ENCODE measurements at regions not wholly inside any gene's neighbourhood (a gene's known extent, or its start where the extent isn't known, plus 50 kb on each side); places are given as distances from the start of the nearest gene placed in this dataset.

DNA sequence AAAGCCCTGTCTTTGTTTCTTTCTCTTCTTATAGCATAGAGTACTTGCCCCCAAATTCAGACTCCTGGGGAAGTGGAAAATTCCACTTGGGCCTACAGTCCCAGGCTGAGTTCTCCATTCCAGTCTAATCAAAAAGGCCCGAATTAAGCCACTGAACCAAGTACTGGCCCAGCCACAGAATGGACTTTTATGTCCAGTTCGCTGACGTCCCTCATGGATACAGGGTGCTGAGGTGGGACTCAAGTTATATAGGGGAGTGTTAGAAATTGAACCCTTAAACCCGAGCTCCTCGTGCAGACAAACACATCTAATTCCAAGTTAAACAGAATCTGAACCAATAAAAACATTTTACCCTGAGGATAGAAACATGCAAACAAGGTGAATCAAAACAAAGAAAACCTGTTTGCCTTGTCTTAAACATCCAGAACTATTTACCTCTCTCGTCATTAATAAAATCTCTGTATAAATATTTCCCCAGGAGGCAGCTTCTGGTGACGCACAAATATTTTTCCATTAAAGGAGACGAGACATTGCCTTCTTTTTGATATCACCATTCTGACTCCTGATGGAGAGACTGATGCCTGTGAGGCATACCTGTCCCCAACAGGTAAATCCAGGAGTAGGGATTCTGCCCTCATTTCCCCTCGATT lies 136.8 kb upstream of the ARL4C start:
- DNase-seq (ENCODE audit: low read depth, low spot score) (no peak), FAIRE-seq (no peak)
- Histone ChIP-seq H3K9me3 (ENCODE audit: control insufficient read depth, low read depth, low read length) (no peaks in the 10 kb centered on the region), H2AFZ (ENCODE audit: control insufficient read depth, low read length) (no peak overlapping the region), H3K36me3 (ENCODE audit: control insufficient read depth in 2 of 2, extremely low read depth in 1 of 2, insufficient read depth in 2 of 2, low read length in 2 of 2) (no peaks in the 10 kb centered on the region), H3K27ac (ENCODE audit: control insufficient read depth, insufficient read depth, low read length) (no peak overlapping the region), H3K27me3 (ENCODE audit: control insufficient read depth, extremely low read depth, insufficient read depth, low read length) (no peaks in the 10 kb centered on the region), H3K4me3 (ENCODE audit: control insufficient read depth in 2 of 3, extremely low read depth in 1 of 3, insufficient read depth in 2 of 3, low read depth in 1 of 3, low read length in 3 of 3) (no peak overlapping the region), H3K4me2 (ENCODE audit: control insufficient read depth, extremely low read depth, insufficient read depth, low read depth, low read length) (no peak overlapping the region), H3K4me1 (ENCODE audit: control insufficient read depth, extremely low read depth, insufficient read depth, low read length) (no peaks in the 10 kb centered on the region), H4K20me1 (ENCODE audit: control insufficient read depth, extremely low read depth, insufficient read depth, low read length) (no peaks in the 10 kb centered on the region), H3K79me2 (ENCODE audit: control insufficient read depth, insufficient read depth, low read length) (no peaks in the 10 kb centered on the region), H3K9ac (ENCODE audit: control insufficient read depth, extremely low read depth, insufficient read depth, low read length) (no peak overlapping the region), H3K9me1 (ENCODE audit: control insufficient read depth, extremely low read depth, insufficient read depth, low read length) (no peaks in the 10 kb centered on the region)
- TF ChIP-seq, protein P1, sequence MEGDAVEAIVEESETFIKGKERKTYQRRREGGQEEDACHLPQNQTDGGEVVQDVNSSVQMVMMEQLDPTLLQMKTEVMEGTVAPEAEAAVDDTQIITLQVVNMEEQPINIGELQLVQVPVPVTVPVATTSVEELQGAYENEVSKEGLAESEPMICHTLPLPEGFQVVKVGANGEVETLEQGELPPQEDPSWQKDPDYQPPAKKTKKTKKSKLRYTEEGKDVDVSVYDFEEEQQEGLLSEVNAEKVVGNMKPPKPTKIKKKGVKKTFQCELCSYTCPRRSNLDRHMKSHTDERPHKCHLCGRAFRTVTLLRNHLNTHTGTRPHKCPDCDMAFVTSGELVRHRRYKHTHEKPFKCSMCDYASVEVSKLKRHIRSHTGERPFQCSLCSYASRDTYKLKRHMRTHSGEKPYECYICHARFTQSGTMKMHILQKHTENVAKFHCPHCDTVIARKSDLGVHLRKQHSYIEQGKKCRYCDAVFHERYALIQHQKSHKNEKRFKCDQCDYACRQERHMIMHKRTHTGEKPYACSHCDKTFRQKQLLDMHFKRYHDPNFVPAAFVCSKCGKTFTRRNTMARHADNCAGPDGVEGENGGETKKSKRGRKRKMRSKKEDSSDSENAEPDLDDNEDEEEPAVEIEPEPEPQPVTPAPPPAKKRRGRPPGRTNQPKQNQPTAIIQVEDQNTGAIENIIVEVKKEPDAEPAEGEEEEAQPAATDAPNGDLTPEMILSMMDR (optimal IDR thresholded peaks at IDR 0.05 in 1 of 3, IDR thresholded peaks at IDR 0.05 in 1 of 3, conservative IDR thresholded peaks at IDR 0.05 in 1 of 3; ENCODE audit: extremely low read depth in 1 of 3, insufficient read depth in 2 of 3, low read length in 3 of 3): no peak
- TF ChIP-seq EZH2 (IDR thresholded peaks at IDR 0.05; ENCODE audit: low read length): no peak
- dilution Hi-C loops (cut with MboI; ENCODE audit: extremely low pct_ligation_motif_present, low sequenced_read_pairs): no loop called here

DNA sequence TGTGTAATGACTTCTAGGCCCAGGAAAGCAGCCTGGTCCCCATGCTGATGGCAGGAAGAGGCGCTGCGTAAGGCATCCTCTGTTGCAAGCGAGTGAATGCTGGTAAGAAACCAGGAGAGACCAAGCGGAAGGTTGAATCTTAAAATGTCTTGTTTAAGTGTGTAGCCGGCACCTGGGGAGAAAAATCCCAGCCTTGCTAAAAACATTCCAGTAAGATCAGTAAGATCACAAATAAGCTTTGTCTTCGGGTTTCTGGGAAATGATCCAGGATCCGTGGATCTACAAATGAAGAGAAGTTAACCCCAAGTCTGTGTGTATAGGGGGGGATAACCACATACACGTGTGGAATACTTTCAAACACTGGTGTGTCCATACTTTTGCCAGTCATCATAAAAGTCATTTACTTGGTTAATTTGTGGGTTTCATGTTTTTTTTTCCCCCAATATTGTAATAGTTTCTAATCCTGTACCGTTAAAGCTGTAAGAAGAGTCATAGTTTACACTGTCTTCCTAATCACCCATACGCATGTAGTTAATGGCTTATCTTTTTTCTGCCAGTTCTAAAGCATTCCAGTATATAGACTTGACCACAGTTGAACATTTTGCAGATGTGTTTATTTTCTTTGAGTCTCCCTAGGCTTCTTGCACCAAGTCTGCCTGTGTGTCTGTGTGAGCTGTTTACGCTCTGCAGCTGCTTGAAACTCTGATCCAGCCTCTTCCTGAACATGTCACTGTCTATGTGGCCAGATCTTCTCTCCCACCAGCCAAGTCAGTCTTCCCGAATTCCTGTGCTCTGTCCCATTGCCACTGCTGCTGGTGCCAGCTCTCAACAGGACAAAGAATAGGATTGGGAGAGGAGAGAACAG lies 135.9 kb upstream of the ARL4C start:
- Histone ChIP-seq H3K4me2 (ENCODE audit: control insufficient read depth, extremely low read depth, insufficient read depth, low read depth, low read length) (no peak overlapping the region), H3K9ac (ENCODE audit: control insufficient read depth, extremely low read depth, insufficient read depth, low read length) (no peak overlapping the region), H3K36me3 (ENCODE audit: control insufficient read depth in 2 of 2, extremely low read depth in 1 of 2, insufficient read depth in 2 of 2, low read length in 2 of 2) (no peaks in the 10 kb centered on the region), H3K27me3 (ENCODE audit: control insufficient read depth, extremely low read depth, insufficient read depth, low read length) (no peaks in the 10 kb centered on the region), H3K27ac (ENCODE audit: control insufficient read depth, insufficient read depth, low read length) (no peak overlapping the region), H3K79me2 (ENCODE audit: control insufficient read depth, insufficient read depth, low read length) (no peaks in the 10 kb centered on the region), H2AFZ (ENCODE audit: control insufficient read depth, low read length) (no peak overlapping the region), H4K20me1 (ENCODE audit: control insufficient read depth, extremely low read depth, insufficient read depth, low read length) (no peaks in the 10 kb centered on the region), H3K9me1 (ENCODE audit: control insufficient read depth, extremely low read depth, insufficient read depth, low read length) (no peaks in the 10 kb centered on the region), H3K4me3 (ENCODE audit: control insufficient read depth in 2 of 3, extremely low read depth in 1 of 3, insufficient read depth in 2 of 3, low read depth in 1 of 3, low read length in 3 of 3) (no peak overlapping the region), H3K9me3 (ENCODE audit: control insufficient read depth, low read depth, low read length) (no peaks in the 10 kb centered on the region), H3K4me1 (ENCODE audit: control insufficient read depth, extremely low read depth, insufficient read depth, low read length) (no peaks in the 10 kb centered on the region)
- FAIRE-seq (no peak), DNase-seq (ENCODE audit: low read depth, low spot score) (no peak)
- TF ChIP-seq, protein P1 (optimal IDR thresholded peaks at IDR 0.05 in 1 of 3, IDR thresholded peaks at IDR 0.05 in 1 of 3, conservative IDR thresholded peaks at IDR 0.05 in 1 of 3; ENCODE audit: extremely low read depth in 1 of 3, insufficient read depth in 2 of 3, low read length in 3 of 3): no peak
- TF ChIP-seq EZH2 (IDR thresholded peaks at IDR 0.05; ENCODE audit: low read length): no peak
- dilution Hi-C loops (cut with MboI; ENCODE audit: extremely low pct_ligation_motif_present, low sequenced_read_pairs): no loop called here

Measured in keratinocyte (primary cell).